ENCODE measurements at regions not wholly inside any gene's neighbourhood (a gene's known extent, or its start where the extent isn't known, plus 50 kb on each side); places are given as distances from the start of the nearest gene placed in this dataset.

GRCh38 chr13:59178344-59178743 lies 985.4 kb downstream of the DIAPH3 start:
- TF ChIP-seq POLR2A (IDR thresholded peaks at IDR 0.05; ENCODE audit: low read depth, low read length) = no peak
- TF ChIP-seq POLR2AphosphoS5 (IDR thresholded peaks at IDR 0.05; ENCODE audit: low read depth, low read length) = no peak
- TF ChIP-seq TAF1 (IDR thresholded peaks at IDR 0.05; ENCODE audit: low read depth, low read length) = no peak
- TF ChIP-seq PAX5 (IDR thresholded peaks at IDR 0.05; ENCODE audit: insufficient read depth, low read length, severe bottlenecking) = no peak

Data from GM12891 (cell line).